GM19025 (cell line): ENCODE measurements at regions not wholly inside any gene's neighbourhood (a gene's known extent, or its start where the extent isn't known, plus 50 kb on each side); places are given as distances from the start of the nearest gene placed in this dataset.

Experiments used
- ATAC-seq: cut with Tn5 transposase; IDR thresholded peaks from one replicate; pipeline ENCODE4 v1.9.1; 2021; ENCODE audit warnings: mild to moderate bottlenecking, low read depth, moderate library complexity; ENCODE audit not compliant: unreplicated experiment

GRCh38 chr4:84441758-84442377, 57.2 kb downstream of the NKX6-1 start:
- ATAC-seq, result no peak

- ATAC-seq, result no peak
These were observed 59.1 kb downstream of the NKX6-1 start for GRCh38 chr4:84439996-84440395.

GRCh38 chr4:84436812-84437211, 62.3 kb downstream of the NKX6-1 start:
- no peak for ATAC-seq

GRCh38 chr4:84434344-84434743, 64.7 kb downstream of the NKX6-1 start:
- no peak for ATAC-seq

GRCh38 chr4:84433633-84434222, 65.4 kb downstream of the NKX6-1 start:
- no peak for ATAC-seq

- ATAC-seq, result no peak
These were observed 66.4 kb downstream of the NKX6-1 start for GRCh38 chr4:84432713-84433112.

- no peak for ATAC-seq
These were observed 78.5 kb downstream of the NKX6-1 start for GRCh38 chr4:84420608-84421007.

GRCh38 chr4:84419201-84419600, 79.9 kb downstream of the NKX6-1 start:
- no peak for ATAC-seq

- ATAC-seq, result no peak
These were observed 80.9 kb downstream of the NKX6-1 start for GRCh38 chr4:84417997-84418709.

GRCh38 chr4:84413976-84414375, 85.1 kb downstream of the NKX6-1 start:
- no peak for ATAC-seq

- ATAC-seq, result no peak
These were observed 85.6 kb downstream of the NKX6-1 start for GRCh38 chr4:84413480-84413879.

- ATAC-seq, result no peak
These were observed 87.0 kb downstream of the NKX6-1 start for GRCh38 chr4:84412062-84412461.

GRCh38 chr4:84407554-84408407, 91.3 kb downstream of the NKX6-1 start:
- ATAC-seq, result no peak

- ATAC-seq, result no peak
These were observed 95.4 kb downstream of the NKX6-1 start for GRCh38 chr4:84403656-84404055.

- no peak for ATAC-seq
These were observed 97.3 kb downstream of the NKX6-1 start for GRCh38 chr4:84401701-84402306.

- no peak for ATAC-seq
These were observed 104.7 kb downstream of the NKX6-1 start for GRCh38 chr4:84394386-84394785.

GRCh38 chr4:84392951-84393590, 106.0 kb downstream of the NKX6-1 start:
- ATAC-seq, result no peak

- no peak for ATAC-seq
These were observed 109.7 kb downstream of the NKX6-1 start for GRCh38 chr4:84389406-84389805.

GRCh38 chr4:84385203-84385602, 113.9 kb downstream of the NKX6-1 start:
- ATAC-seq, result no peak

GRCh38 chr4:84384801-84385200, 114.3 kb downstream of the NKX6-1 start:
- no peak for ATAC-seq
